GM12872 (cell line): ENCODE measurements at regions not wholly inside any gene's neighbourhood (a gene's known extent, or its start where the extent isn't known, plus 50 kb on each side); places are given as distances from the start of the nearest gene placed in this dataset.

ENCODE experiments used
- TF ChIP-seq, protein P1 (sequence below): IDR thresholded peaks from 3 replicates; pipeline ENCODE4 v1.5.1; 2011; ENCODE audit warnings: low read depth, mild to moderate bottlenecking, low read length, moderate library complexity; ENCODE audit not compliant: insufficient read depth

DNA sequence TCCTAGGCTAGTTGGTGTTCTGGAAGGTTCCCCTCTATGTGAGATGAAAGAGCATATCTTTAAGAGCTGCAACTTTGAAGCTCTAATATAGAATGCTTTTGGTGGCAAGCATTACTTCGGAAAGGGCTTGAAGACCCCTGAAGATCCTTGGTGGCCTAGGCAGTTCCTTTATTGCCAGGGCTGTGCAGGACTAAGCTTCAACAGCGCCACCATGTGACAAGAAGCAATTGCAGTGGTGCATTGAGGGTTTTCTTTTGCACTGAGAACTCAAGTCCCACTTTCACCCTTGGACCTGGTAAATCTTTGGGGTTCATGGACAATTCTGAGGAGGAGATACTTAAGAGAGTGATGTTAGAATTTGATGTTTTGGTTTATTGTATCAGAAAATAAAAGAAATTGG, 237.4 kb upstream of the GMDS start:
- TF ChIP-seq, protein P1, sequence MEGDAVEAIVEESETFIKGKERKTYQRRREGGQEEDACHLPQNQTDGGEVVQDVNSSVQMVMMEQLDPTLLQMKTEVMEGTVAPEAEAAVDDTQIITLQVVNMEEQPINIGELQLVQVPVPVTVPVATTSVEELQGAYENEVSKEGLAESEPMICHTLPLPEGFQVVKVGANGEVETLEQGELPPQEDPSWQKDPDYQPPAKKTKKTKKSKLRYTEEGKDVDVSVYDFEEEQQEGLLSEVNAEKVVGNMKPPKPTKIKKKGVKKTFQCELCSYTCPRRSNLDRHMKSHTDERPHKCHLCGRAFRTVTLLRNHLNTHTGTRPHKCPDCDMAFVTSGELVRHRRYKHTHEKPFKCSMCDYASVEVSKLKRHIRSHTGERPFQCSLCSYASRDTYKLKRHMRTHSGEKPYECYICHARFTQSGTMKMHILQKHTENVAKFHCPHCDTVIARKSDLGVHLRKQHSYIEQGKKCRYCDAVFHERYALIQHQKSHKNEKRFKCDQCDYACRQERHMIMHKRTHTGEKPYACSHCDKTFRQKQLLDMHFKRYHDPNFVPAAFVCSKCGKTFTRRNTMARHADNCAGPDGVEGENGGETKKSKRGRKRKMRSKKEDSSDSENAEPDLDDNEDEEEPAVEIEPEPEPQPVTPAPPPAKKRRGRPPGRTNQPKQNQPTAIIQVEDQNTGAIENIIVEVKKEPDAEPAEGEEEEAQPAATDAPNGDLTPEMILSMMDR = peak; percentile 16; the same call in 1 of the 3 replicates

DNA sequence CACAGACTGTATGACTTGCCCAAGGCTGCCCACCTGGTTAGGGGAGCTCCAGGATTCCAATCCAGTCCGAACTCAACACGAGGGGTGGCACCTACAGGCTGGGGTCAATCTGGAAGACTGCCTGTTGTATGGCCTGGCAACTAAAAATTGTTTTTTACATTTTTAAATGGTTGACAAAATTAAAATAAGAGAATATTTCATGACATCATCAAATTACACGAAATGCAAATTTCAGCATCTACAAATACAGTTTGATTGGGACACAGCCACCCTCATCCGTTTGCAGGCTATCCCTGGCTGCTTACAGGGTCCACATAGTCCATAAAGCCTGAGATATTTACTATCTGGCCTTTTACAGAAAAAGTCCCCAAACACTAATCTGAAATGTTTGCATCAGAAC, 235.9 kb upstream of the GMDS start:
- TF ChIP-seq, protein P1 = no peak

DNA sequence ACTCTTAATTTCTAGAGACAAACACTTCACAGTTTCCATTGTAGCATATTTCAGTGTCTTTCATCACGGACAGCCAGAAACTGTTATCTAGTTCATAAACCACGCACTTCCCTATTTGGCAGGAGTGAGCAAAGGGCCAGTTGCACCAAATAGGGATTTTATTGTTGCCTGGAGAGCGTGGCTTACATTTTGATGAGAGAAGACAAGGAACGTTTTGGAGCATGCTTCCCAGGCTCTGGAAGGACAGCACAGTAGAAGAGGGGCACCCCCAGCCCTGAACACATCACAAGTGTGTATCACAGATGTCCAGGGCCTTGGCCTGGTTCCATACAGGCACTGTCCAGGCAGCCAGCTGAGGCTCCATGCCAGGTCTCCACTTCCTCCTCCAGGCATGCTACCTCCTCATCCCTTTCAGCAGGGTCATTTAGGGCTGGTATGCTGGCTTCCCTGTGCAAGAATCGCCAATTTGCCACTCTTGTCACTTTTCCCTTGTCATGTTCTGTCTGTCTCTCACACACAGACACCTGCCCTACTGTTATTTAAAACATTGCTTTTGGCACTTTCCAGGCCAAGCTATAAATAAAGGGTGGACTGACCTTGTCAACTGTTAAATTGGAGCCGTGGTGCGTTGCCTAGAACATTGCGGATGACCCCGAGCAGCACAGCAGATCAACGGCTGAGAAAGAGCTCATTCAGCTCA, 235.0 kb upstream of the GMDS start:
- TF ChIP-seq, protein P1 = no peak

DNA sequence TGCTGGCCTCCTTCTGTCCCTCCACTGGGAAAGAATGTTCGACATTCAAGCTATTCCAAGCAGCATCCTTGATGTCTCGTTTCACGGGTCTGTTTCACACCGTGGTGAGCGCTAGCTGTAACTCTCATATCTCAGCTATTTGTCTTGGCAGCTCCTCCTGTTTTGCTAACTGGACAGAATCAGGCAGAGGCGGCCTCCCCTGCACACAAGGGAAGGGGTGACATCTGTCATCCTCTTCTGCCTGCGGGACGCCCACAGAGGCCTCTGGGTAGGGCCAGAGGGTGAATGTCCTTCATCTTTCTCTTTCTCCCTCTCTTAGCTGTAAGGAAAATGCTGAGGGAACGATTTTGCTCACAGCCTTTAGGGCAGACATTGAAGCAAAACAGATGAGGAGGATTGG, 232.8 kb upstream of the GMDS start:
- TF ChIP-seq, protein P1 = no peak

DNA sequence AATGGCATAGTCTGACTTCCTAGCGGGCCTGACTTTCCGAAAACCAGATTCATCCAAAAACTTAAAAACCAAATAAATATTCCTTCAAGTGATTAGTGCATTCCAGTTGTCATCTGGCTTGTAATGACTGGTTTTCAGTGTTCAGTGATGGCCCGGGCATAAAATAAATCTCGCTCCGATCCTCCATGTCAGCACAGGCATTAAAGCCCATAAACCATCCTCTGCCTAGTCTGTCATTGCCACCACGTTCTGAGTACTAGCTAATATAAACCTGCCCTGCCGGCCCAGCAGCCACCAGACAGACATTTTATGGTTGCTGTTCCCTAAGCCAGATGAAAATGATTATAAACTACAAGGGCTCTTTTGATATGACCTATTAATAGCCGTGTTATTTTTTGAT, 232.3 kb upstream of the GMDS start:
- TF ChIP-seq, protein P1 = no peak

DNA sequence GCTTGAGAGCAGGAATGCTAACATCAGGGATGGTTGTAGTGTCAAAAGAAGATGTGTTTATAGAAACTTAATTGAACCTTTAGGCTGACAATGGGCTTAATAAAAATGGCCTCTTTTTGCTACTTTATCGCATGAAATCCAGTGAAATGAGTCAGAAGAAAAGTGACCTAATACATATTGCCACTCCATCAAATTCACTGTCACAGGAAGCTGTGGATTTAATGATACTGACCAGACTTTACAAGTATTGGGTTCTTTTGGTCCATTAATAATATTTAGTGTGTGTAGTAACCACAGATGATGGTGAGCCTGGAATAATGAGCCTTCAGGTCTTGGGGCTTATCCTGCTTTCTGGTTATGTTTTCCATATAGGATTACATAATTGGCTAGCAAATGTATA, 231.8 kb upstream of the GMDS start:
- TF ChIP-seq, protein P1 = no peak

DNA sequence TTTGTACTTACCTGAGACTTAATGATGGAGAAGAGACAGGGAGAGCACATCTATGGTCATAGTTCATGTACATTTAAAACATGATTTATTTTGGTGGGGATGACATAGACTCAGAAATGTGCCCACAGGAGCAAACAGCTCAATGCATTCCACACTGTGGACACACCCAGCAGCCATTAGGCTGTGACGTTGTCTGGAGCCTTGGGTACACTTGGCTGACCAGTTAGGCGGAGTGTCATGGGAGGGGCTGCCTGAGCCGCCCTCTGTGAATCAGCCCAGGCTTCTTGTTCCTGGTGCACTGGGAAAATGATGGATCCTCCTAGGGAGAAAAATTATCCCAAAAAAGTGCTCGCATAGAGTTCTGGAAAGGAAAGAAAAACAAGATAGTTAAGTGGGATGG, 231.0 kb upstream of the GMDS start:
- TF ChIP-seq, protein P1 = no peak
